ENCODE measurements at regions not wholly inside any gene's neighbourhood (a gene's known extent, or its start where the extent isn't known, plus 50 kb on each side); places are given as distances from the start of the nearest gene placed in this dataset.

DNA sequence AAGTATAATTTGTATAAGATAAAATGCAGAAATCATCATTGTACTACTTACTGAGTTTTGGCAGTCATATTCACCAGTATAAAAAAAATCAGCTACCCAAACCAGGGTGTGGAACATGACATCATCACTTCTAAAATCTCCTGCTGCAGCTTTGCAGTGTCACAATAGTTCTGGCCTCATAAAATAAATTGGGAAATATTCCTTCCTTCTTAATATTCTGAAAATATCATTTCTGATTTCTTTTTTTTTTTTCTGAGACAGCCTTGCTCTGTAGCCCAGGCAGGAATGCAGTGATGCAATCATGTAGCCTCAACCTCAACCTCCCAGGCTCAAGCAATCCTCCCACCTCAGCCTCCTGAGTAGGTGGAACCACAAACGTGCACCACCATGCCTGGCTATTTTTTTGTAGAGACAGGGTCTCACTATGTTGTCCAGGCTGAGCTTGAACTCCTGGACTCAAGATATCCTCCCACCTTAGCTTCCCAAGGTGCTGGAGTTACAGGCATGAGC is 101.4 kb downstream of the TMEM18 start:
- no peak for DNase-seq (ENCODE audit: extremely low spot score)
- POLR2A ChIA-PET, result no interaction called here
- TF ChIP-seq CTBP1 (IDR thresholded peaks at IDR 0.05; ENCODE audit: borderline replicate concordance), result no peak
- no peak for TF ChIP-seq SP1 (IDR thresholded peaks at IDR 0.05)
- TF ChIP-seq, protein P1, sequence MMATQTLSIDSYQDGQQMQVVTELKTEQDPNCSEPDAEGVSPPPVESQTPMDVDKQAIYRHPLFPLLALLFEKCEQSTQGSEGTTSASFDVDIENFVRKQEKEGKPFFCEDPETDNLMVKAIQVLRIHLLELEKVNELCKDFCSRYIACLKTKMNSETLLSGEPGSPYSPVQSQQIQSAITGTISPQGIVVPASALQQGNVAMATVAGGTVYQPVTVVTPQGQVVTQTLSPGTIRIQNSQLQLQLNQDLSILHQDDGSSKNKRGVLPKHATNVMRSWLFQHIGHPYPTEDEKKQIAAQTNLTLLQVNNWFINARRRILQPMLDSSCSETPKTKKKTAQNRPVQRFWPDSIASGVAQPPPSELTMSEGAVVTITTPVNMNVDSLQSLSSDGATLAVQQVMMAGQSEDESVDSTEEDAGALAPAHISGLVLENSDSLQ (IDR thresholded peaks at IDR 0.05), result no peak
- TF ChIP-seq FOXK2 (IDR thresholded peaks at IDR 0.05), result no peak
- no peak for TF ChIP-seq NFRKB (IDR thresholded peaks at IDR 0.05)
- no peak for TF ChIP-seq SUZ12 (IDR thresholded peaks at IDR 0.05)
- no peak for TF ChIP-seq BHLHE40 (IDR thresholded peaks at IDR 0.05; ENCODE audit: borderline replicate concordance)
- no peak for TF ChIP-seq TARDBP (IDR thresholded peaks at IDR 0.05)
- TF ChIP-seq ARNT (IDR thresholded peaks at IDR 0.05), result no peak
- TF ChIP-seq L3MBTL2 (conservative IDR thresholded peaks at IDR 0.05), result no peak
- TF ChIP-seq LEF1 (IDR thresholded peaks at IDR 0.05; ENCODE audit: borderline replicate concordance), result no peak
- no peak for TF ChIP-seq ZNF384 (IDR thresholded peaks at IDR 0.05)
- no peak for TF ChIP-seq ELF4 (IDR thresholded peaks at IDR 0.05)
- no peak for TF ChIP-seq FOXA1 (IDR thresholded peaks at IDR 0.05)
- no peak for TF ChIP-seq FOXM1 (IDR thresholded peaks at IDR 0.05; ENCODE audit: borderline replicate concordance)
- no peak for TF ChIP-seq HDGF (IDR thresholded peaks at IDR 0.05; ENCODE audit: borderline replicate concordance)
- CTCF ChIA-PET, result no interaction called here

DNA sequence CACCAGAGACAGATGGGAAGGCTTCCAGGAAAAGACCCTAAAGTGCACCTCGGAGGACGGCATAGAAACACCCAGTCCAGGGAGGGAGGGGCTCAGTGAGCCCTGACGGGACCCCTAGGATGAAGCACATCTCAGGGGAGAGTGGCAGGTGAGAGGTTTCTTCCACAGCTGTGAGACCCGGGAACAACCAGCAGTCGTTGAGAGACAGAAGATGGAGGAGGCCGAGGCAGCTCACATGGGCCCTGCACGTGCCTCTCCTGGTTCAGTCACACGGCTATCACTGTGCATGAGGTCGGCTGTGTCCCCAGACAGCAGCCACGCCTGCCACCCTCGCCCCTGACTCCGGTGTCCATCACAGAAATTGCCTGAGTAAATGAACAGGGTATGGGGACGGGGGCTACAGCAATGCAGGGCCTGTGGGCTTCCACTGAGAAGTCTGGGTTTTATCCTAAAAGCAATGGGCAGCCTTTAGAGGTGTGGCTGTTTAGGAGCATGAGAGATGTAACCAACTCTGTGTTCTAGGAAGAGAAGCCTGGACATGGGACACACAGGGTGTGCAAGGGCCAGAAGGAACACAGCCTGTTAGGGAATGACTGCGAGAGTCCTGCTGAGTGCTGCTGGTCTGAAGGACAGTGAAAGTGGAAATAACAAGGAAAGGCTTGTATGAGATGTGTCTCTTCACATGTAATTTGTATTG is 102.0 kb downstream of the TMEM18 start:
- ChIA-PET CTCF (interaction anchor here (0.6 kb wide), 1 partner anchor 101 kb away, joined by 3 read pairs; no protein-coding TSS in a partner anchor), POLR2A (no interaction called here)
- TF ChIP-seq ELF4 (IDR thresholded peaks at IDR 0.05), result no peak
- no peak for TF ChIP-seq SP1 (IDR thresholded peaks at IDR 0.05)
- no peak for TF ChIP-seq HDGF (IDR thresholded peaks at IDR 0.05; ENCODE audit: borderline replicate concordance)
- TF ChIP-seq NFRKB (IDR thresholded peaks at IDR 0.05), result no peak
- no peak for TF ChIP-seq BHLHE40 (IDR thresholded peaks at IDR 0.05; ENCODE audit: borderline replicate concordance)
- TF ChIP-seq FOXK2 (IDR thresholded peaks at IDR 0.05), result no peak
- no peak for TF ChIP-seq ARNT (IDR thresholded peaks at IDR 0.05)
- no peak for TF ChIP-seq TARDBP (IDR thresholded peaks at IDR 0.05)
- no peak for TF ChIP-seq L3MBTL2 (conservative IDR thresholded peaks at IDR 0.05)
- no peak for TF ChIP-seq FOXA1 (IDR thresholded peaks at IDR 0.05)
- TF ChIP-seq FOXM1 (IDR thresholded peaks at IDR 0.05; ENCODE audit: borderline replicate concordance), result no peak
- DNase-seq (ENCODE audit: extremely low spot score), result no peak

DNA sequence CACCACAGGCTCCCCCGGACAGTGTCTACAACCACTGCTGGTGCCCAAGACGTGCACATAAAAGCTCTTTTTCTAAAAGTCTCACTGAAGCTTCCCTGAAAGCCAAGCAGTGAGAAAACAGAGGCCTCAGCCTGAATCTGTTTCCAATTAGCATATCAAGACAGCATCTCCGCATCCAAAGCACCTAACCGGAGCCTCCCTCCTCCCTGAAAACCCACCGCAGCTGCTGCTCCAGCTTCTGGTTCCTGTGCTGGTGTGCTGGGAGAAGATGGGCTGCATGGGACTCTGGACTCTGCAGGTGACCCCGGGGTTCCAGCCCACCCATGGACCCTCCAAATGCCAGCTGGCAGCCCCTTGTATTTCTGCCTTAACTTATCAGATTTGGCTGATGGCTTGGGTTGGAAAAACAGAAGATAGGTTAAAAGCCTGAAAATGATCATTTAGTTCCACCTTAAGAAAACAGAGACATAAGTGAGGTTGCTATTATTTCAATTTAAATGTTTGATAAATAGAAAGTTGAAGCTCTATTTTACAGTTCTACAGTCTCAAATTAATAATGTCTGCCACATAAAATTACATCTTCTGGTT is 103.3 kb downstream of the TMEM18 start:
- TF ChIP-seq, protein P1 (IDR thresholded peaks at IDR 0.05), result no peak
- TF ChIP-seq FOXK2 (IDR thresholded peaks at IDR 0.05) (no peak), HDGF (IDR thresholded peaks at IDR 0.05; ENCODE audit: borderline replicate concordance) (no peak), LEF1 (IDR thresholded peaks at IDR 0.05; ENCODE audit: borderline replicate concordance) (no peak), CTBP1 (IDR thresholded peaks at IDR 0.05; ENCODE audit: borderline replicate concordance) (no peak), TARDBP (IDR thresholded peaks at IDR 0.05) (no peak), ZNF384 (IDR thresholded peaks at IDR 0.05) (no peak), ARNT (IDR thresholded peaks at IDR 0.05) (no peak), BHLHE40 (IDR thresholded peaks at IDR 0.05; ENCODE audit: borderline replicate concordance) (no peak)
- CTCF ChIA-PET, result interaction anchor here (0.8 kb wide), 1 partner anchor 7 kb away, joined by 6 read pairs; no protein-coding TSS in a partner anchor
- POLR2A ChIA-PET, result no interaction called here
- DNase-seq (ENCODE audit: extremely low spot score), result no peak

DNA sequence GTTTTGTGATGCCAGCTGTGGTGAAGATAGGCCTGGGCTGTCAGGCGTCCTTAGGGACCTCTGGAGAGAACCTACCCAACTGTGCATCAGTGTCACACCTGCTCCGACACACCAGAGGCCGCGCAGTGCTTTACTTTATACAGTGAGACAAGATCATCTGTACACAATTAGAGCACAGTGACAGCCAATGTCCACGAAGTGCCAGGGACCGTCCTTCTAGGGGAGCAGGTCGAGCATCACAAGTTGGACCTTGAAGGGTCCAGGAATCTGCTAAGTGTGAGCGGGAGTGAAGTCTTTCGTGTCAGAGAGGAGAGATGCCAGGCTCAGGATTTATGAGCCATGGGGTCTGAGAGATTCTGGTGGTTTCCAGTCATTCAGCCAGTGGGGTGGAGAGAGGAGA is 104.2 kb downstream of the TMEM18 start:
- TF ChIP-seq LEF1 (IDR thresholded peaks at IDR 0.05; ENCODE audit: borderline replicate concordance), result no peak
- TF ChIP-seq HDGF (IDR thresholded peaks at IDR 0.05; ENCODE audit: borderline replicate concordance), result no peak
- no peak for TF ChIP-seq FOXM1 (IDR thresholded peaks at IDR 0.05; ENCODE audit: borderline replicate concordance)
- no peak for TF ChIP-seq ARNT (IDR thresholded peaks at IDR 0.05)
- TF ChIP-seq ZNF384 (IDR thresholded peaks at IDR 0.05), result no peak
- no peak for TF ChIP-seq CTBP1 (IDR thresholded peaks at IDR 0.05; ENCODE audit: borderline replicate concordance)
- CTCF ChIA-PET, result interaction anchor here (0.8 kb wide), 1 partner anchor 8 kb away, joined by 6 read pairs; no protein-coding TSS in a partner anchor
- no peak for DNase-seq (ENCODE audit: extremely low spot score)
- POLR2A ChIA-PET, result no interaction called here

DNA sequence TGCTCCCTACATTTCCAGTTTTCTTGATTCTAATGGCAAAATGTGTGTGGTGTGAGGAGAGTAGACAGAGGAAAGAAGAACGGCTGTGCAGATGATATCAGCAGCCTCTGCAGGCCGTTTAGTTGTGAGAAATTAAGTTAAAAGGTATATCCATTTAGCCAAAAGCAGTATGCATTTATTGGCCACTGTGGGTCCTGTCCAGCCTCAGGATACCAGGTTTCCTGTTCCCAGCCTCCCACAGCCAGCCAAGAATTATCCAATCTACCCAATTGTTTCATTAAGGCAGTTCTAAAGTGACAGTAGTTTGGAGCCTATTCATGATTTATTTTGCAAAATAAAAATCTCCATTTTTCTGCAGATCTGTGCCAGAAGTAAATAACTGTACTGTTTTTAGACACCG is 107.5 kb downstream of the TMEM18 start:
- CTCF ChIA-PET, result no interaction called here
- POLR2A ChIA-PET, result interaction anchor here (1.2 kb wide), 1 partner anchor 13 kb away, joined by 3 read pairs; no protein-coding TSS in a partner anchor
- no peak for TF ChIP-seq NFRKB (IDR thresholded peaks at IDR 0.05)
- TF ChIP-seq LEF1 (IDR thresholded peaks at IDR 0.05; ENCODE audit: borderline replicate concordance), result no peak
- TF ChIP-seq ELF4 (IDR thresholded peaks at IDR 0.05), result no peak
- no peak for TF ChIP-seq CTBP1 (IDR thresholded peaks at IDR 0.05; ENCODE audit: borderline replicate concordance)
- no peak for DNase-seq (ENCODE audit: extremely low spot score)

DNA sequence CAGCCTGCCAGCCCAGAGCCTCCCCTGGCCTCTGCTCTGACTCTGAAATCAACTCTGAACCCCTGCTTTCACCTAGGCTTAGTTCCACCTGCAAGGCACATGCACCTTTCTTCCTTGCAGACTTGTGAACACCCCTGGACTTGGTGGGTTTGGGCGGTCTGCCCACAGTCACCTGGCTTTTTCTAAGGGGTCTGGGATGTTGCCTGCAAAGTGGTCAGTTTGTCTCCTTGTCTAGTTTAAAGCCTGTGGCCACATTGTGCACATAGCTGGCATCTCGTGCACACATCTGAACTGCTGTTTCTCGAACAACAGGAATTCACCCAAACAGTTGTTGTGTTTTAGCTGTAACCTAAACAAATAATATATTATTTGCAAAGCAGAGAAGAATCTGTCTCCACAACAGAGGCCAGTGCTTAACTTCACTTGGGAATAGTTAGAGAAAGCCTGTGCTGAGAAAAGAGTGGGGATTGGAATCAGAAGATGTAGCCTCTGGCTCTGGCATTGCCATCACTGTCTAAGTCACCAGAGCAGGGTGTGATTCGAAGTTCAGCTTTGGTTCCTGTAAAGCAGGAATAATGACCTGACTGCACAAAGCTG is 108.5 kb downstream of the TMEM18 start:
- CTCF ChIA-PET, result no interaction called here
- POLR2A ChIA-PET, result interaction anchor here (1.2 to 1.4 kb wide), 3 partner anchors 12 to 108 kb away, joined by 3 to 4 read pairs (median 3); partner anchors contain the start of gene TMEM18

More for the DNA sequence above, 108.5 kb downstream of the TMEM18 start:
- DNase-seq (ENCODE audit: extremely low spot score), result no peak
- TF ChIP-seq FOXM1 (IDR thresholded peaks at IDR 0.05; ENCODE audit: borderline replicate concordance) (no peak), TARDBP (IDR thresholded peaks at IDR 0.05) (no peak), ZNF384 (IDR thresholded peaks at IDR 0.05) (no peak), L3MBTL2 (conservative IDR thresholded peaks at IDR 0.05) (no peak; the same call in 1 of the 2 replicates), ELF4 (IDR thresholded peaks at IDR 0.05) (no peak), BHLHE40 (IDR thresholded peaks at IDR 0.05; ENCODE audit: borderline replicate concordance) (no peak), NFRKB (IDR thresholded peaks at IDR 0.05) (no peak), FOXA1 (IDR thresholded peaks at IDR 0.05) (no peak), CTBP1 (IDR thresholded peaks at IDR 0.05; ENCODE audit: borderline replicate concordance) (no peak), HDGF (IDR thresholded peaks at IDR 0.05; ENCODE audit: borderline replicate concordance) (no peak), LEF1 (IDR thresholded peaks at IDR 0.05; ENCODE audit: borderline replicate concordance) (no peak), ARNT (IDR thresholded peaks at IDR 0.05) (no peak), SP1 (IDR thresholded peaks at IDR 0.05) (no peak), SUZ12 (IDR thresholded peaks at IDR 0.05) (no peak), FOXK2 (IDR thresholded peaks at IDR 0.05) (no peak)
- TF ChIP-seq, protein P1 (IDR thresholded peaks at IDR 0.05), result no peak

Measured in HEK293T (cell line).